Ecto neural progenitor cell (in vitro differentiated cells): ENCODE measurements at regions not wholly inside any gene's neighbourhood (a gene's known extent, or its start where the extent isn't known, plus 50 kb on each side); places are given as distances from the start of the nearest gene placed in this dataset.

Experiments used
- DNase-seq: peaks from one replicate; pipeline ENCODE4 v3.0.0-alpha.2; 2018; ENCODE audit warnings: low spot score

DNA sequence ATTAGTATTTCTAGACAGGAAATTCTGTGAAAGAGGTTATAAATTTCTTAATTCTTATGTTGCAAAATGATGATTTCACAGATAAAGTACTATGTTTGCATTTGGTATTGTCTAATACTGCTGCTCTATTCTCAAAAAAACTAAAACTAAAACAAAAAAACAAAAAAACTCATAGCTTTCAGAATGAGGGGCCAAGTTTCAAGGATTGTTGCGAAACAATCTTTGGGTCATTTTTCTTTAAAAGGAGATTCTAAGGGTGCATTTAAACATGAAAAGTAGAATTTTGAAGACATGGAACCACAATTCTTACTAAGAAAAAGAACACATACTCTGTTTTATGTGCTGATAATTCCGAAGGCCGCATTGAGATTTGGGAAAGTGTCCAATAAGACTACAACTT lies 645.1 kb downstream of the ADGRL2 start:
- DNase-seq = no peak

DNA sequence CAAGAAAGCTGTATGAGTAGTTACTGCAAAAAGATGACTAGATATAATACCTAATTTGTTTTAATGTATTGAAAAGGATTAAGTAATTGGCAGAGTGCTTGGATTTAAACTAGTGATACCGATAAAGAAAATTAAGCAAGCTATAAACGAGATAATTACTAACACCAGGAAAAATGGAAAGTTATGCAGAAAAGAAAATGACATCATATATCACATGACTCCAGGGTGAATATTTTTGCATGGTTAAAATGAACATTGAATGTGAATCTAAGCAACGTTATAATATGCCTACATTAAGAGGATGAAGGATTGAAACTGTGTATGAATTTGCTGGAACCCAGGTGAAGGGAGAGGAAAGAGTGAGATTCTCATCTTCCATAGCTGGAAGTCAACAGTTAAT lies 644.4 kb downstream of the ADGRL2 start:
- DNase-seq = no peak

GRCh38 chr1:82441402-82441801 lies 640.7 kb downstream of the ADGRL2 start:
- DNase-seq = no peak

DNA sequence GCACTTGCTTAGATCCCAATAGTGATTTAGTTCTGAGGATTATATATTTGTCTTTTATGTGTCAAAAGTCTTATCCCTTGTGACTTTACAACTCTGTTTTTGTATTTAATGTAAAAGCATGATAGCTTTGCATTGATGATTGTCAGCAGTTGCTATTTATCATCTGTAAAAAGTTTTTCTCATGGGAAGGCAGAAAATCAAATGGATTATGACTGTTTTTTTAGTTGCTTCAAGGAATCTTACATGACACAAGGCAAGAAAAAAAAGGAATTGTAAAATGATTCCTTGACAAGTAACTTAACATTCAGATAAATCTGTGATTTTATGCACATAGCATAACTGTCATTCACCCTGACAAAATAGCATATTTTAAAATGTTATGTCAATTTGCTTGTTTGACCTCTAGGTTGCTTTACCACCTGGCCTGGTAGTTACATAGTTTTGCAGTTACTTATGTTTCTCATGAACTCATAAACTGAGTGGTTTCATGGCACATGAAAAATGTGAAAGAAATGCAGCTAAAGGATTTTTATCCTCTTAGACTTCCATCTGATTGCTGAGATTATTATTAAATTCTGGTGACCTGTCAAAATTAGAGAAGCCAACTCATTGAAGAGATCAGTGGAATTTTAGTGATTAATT lies 622.6 kb downstream of the ADGRL2 start:
- no peak for DNase-seq

DNA sequence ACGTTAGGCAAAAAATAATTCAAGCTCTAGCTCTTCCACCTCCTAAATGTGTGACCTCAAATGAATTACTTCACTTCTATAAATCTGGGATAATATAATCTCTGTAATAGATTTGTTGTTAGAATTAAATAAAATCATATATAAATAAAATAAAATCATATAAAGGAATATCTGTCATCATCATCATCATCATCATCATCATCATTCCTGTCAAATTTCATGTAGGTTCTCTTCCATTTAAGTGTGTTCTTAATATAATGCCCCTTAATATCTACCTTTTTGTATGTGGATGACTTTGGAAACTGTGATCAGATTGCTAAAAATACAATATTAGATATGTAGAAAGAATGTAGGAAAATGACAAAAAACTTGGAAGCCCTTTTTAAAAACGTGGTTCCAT lies 621.0 kb downstream of the ADGRL2 start:
- DNase-seq = no peak

DNA sequence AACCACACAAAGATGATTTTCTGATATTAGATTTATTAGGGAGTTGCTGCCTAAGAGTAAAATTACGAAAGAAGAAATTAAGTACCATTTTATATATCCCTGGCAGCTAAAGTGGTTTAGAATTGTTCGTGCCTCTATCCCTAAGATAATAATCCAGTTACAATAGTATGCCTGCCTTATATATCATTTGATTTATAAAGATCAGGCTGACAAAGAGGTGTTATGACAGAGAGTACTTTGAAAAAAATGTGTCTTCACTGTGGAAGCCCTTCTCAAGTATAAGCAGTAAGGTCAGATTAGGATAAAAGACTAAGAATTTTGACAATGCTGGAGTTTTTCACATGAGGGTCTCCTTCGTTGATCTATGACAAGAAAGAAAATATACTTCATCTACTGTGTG lies 619.9 kb downstream of the ADGRL2 start:
- DNase-seq = no peak

GRCh38 chr1:82411605-82412004 lies 610.9 kb downstream of the ADGRL2 start:
- DNase-seq = no peak

DNA sequence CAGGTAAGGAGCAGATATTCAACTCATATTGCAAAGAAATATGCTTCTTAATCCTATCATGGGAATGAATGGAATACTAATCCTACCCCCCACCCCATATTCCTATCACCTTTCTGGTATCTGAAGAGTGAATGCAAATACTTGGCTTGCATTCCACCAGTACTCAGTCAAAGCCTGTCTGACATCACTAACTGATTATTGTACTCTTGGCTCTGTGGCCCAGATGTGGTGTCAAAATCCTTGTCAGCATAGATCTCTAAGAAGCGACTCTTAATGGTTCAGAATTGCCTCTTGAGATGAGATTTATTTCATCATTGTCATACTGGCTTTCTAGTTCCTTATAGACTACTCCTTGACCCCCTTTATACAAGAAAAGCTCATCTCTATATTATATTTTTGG lies 604.6 kb downstream of the ADGRL2 start:
- DNase-seq = no peak

- no peak for DNase-seq
These were observed 600.4 kb downstream of the ADGRL2 start for GRCh38 chr1:82401116-82401515.

GRCh38 chr1:82400521-82400920 lies 599.8 kb downstream of the ADGRL2 start:
- DNase-seq = no peak

DNA sequence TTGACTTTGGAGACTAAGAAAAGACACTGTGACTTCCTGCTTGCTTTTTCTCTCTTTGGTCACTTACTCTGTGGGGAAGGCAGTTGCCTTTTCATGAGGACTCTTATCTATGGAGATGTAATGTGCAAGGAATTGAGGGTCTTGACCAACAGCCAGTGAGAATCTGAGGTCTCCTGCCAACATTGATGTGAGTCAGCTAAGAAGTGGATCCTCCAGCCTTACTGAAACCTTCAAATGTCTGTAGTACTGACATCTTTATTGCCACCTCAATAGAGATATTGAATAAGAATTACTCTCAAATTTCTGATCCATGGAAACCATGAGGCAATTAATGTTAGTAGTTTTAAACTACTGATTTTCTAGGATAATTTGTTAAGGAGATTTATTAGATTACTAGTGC lies 598.4 kb downstream of the ADGRL2 start:
- DNase-seq = no peak

DNA sequence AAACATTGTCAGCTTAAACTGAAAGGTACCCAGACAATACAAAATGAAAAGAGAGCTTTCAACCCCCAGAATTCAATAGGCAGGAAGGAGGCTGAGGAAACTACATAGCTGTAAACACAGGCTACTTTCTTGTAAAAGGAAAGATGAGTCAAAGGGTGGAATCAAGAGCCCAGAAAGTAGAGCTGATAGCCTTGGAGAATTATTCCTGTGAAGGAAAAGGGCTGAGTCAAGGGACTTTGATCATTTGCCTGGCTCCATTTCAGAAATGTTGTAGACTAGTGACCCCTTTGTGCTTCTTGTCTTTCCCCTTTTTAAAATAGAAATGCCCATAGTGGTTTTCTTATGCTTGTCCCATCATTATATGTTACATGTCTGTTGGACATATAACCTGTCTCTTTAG lies 597.6 kb downstream of the ADGRL2 start:
- no peak for DNase-seq

DNA sequence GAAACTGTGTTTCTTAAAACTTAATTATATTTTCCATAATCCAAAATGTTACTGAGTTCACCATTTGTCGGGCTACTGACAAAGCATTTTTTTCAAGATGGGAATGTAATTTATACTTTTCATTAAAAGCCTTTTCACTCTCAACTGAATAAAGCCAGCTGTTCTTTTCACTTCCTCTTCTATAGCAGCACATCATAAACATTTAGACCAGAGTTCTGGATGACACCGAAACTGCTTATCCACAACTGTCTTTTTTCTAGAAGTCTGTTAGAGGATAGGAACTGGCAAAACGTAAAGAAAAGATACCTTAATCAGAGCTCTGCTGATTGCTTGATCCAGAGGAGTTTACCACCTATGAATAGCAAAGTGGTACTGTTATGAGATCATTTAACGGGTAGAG lies 594.7 kb downstream of the ADGRL2 start:
- DNase-seq = no peak

DNA sequence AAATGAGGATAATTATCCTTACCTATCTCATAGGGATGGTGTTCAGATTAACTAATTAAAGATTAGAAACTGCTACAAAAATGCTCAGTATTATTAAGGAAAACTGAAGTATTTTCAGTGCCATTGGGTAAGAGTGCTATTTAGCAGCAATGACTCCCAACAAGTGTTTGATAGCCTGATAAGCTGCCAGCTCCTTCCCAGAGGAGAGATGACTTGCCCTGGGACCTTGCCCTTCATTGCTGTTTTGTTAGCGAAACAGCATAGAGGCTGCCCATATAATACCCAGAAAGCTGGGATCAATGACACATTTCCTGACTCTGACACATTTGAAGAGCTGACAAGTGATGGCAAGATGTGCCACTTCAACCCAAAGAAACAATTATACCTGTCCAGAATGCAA lies 592.2 kb downstream of the ADGRL2 start:
- DNase-seq = no peak

GRCh38 chr1:82392513-82392912 lies 591.8 kb downstream of the ADGRL2 start:
- no peak for DNase-seq

DNA sequence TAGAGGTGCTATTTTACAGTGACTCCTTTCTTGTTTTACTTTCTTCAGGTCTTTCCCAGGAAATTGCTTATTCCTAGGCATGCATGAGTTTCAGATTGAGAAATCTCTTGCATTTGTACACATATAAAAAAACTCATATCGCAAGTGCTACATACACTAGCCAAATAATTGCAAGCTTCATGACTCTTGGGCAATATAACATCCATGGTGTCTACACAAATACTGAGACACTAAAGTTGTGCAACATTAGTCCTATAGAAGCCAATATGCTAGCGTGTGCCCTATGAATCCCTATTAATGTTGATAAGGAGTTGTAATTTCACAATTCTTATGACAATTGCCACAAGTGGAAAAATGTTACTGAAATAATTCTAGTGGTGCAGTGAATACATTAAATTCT lies 591.0 kb downstream of the ADGRL2 start:
- DNase-seq = no peak

DNA sequence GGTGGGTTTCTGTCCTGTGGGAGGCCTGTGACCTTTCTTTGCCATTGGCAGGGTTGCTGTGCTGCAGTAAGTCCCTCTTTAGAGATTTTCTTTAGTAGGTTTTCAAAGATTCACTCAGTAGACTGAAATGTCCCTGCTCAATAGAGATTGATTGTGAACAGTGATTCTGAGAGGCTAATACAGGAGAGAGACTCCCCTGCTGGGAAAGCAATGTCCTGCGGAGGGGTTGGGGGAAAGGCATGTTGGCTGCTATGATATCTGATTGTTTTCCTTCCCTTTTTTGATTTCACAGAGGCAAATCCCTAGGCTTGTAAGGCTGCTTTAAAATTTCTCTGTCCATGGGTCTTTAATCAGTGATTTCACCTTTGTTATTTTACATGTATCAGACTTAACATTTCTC lies 589.9 kb downstream of the ADGRL2 start:
- no peak for DNase-seq

- no peak for DNase-seq
These were observed 587.9 kb downstream of the ADGRL2 start for GRCh38 chr1:82388679-82389078.

DNA sequence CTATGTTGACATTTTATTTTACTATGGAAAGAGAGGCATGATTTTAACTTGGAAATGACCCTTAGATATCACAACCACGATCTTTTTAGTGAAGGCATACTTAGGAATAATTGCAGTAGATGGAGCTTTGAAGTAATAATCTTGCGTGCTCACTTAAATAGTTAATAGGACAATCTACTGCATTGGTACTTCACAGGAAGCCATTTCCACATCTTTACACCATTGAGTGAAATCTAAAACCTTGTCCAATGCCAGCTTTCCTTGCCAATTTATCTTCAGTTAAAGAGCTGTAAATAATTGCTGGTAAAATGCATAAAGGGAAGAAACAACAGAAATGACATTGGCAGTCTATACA lies 586.3 kb downstream of the ADGRL2 start:
- no peak for DNase-seq

GRCh38 chr1:82386365-82387011 lies 585.8 kb downstream of the ADGRL2 start:
- no peak for DNase-seq

GRCh38 chr1:82384776-82385175 lies 584.0 kb downstream of the ADGRL2 start:
- no peak for DNase-seq

GRCh38 chr1:82377201-82377884 lies 576.6 kb downstream of the ADGRL2 start:
- DNase-seq = no peak

GRCh38 chr1:82373710-82374109 lies 573.0 kb downstream of the ADGRL2 start:
- DNase-seq = no peak
